ENCODE measurements at regions not wholly inside any gene's neighbourhood (a gene's known extent, or its start where the extent isn't known, plus 50 kb on each side); places are given as distances from the start of the nearest gene placed in this dataset.
"Not testable (repeated sequence)": the region's sequence is repeated elsewhere in the genome, so short reads cannot be mapped to it uniquely, and the experiment has no call there.

- no peaks in the 10 kb centered on the region for H3K9me3 ChIP-seq
- DNase-seq, result no peak
- WGBS, 2 donors, result 84 to 86% methylated on average over 2 of the region's 2 CpGs
- H3K4me1 ChIP-seq, result no peaks in the 10 kb centered on the region
- no peaks in the 10 kb centered on the region for H3K27me3 ChIP-seq
- TF ChIP-seq POLR2A (IDR thresholded peaks at IDR 0.05), result no peak
- TF ChIP-seq, protein P1, sequence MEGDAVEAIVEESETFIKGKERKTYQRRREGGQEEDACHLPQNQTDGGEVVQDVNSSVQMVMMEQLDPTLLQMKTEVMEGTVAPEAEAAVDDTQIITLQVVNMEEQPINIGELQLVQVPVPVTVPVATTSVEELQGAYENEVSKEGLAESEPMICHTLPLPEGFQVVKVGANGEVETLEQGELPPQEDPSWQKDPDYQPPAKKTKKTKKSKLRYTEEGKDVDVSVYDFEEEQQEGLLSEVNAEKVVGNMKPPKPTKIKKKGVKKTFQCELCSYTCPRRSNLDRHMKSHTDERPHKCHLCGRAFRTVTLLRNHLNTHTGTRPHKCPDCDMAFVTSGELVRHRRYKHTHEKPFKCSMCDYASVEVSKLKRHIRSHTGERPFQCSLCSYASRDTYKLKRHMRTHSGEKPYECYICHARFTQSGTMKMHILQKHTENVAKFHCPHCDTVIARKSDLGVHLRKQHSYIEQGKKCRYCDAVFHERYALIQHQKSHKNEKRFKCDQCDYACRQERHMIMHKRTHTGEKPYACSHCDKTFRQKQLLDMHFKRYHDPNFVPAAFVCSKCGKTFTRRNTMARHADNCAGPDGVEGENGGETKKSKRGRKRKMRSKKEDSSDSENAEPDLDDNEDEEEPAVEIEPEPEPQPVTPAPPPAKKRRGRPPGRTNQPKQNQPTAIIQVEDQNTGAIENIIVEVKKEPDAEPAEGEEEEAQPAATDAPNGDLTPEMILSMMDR (IDR thresholded peaks at IDR 0.05), result no peak
- intact Hi-C loops (cut with DNase I; ENCODE audit: low total_unique reads), result no loop called here
- no peaks in the 10 kb centered on the region for H3K36me3 ChIP-seq (ENCODE audit: low read depth, missing control alignments)
- H3K27ac ChIP-seq, result no peak overlapping the region
- H3K4me3 ChIP-seq, result no peak overlapping the region
These were observed 127.9 kb upstream of the TOP1 start for GRCh38 chr20:40900666-40901215.

GRCh38 chr20:40902661-40903060, 126.0 kb upstream of the TOP1 start:
- Histone ChIP-seq H3K9me3 (no peaks in the 10 kb centered on the region), H3K4me1 (no peaks in the 10 kb centered on the region), H3K4me3 (no peak overlapping the region), H3K36me3 (ENCODE audit: low read depth, missing control alignments) (no peaks in the 10 kb centered on the region), H3K27me3 (no peaks in the 10 kb centered on the region), H3K27ac (no peak overlapping the region)
- DNase-seq, result no peak
- TF ChIP-seq, protein P1 (IDR thresholded peaks at IDR 0.05), result no peak
- TF ChIP-seq POLR2A (IDR thresholded peaks at IDR 0.05), result no peak
- intact Hi-C loops (cut with DNase I; ENCODE audit: low total_unique reads), result no loop called here
- WGBS, 2 donors, result 78 to 91% methylated on average over 1 of the region's 1 CpG

- 69 to 78% methylated on average over 4 to 5 of the region's 5 CpGs for WGBS, 2 donors
- intact Hi-C loops (cut with DNase I; ENCODE audit: low total_unique reads), result no loop called here
- Histone ChIP-seq H3K9me3 (no peaks in the 10 kb centered on the region), H3K36me3 (ENCODE audit: low read depth, missing control alignments) (no peaks in the 10 kb centered on the region), H3K27me3 (no peaks in the 10 kb centered on the region), H3K4me1 (no peaks in the 10 kb centered on the region), H3K4me3 (no peak overlapping the region), H3K27ac (no peak overlapping the region)
- DNase-seq, result no peak
- TF ChIP-seq, protein P1 (IDR thresholded peaks at IDR 0.05), result no peak
- TF ChIP-seq POLR2A (IDR thresholded peaks at IDR 0.05), result no peak
These were observed 120.3 kb upstream of the TOP1 start for GRCh38 chr20:40908309-40908708.

DNA sequence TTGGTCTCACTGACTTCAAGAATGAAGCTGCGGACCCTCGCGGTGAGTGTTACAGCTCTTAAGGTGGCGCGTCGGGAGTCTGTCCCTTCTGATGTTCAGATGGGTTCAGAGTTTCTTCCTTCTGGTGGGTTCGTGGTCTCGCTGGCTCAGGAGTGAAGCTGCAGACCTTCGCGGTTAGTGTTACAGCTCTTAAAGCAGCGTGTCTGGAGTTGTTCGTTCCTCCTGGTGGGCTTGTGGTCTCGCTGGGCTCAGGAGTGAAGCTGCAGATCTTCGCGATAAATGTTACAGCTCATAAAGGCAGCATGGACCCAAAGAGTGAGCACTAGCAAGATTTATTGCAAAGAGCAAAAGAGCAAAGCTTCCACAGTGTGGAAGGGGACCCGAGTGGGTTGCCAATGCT, 119.1 kb upstream of the TOP1 start:
- H3K27ac ChIP-seq; H3K4me1 ChIP-seq; intact Hi-C loops (cut with DNase I; ENCODE audit: low total_unique reads); H3K4me3 ChIP-seq; H3K27me3 ChIP-seq; H3K36me3 ChIP-seq (ENCODE audit: low read depth, missing control alignments); DNase-seq; H3K9me3 ChIP-seq: not testable (repeated sequence)
- WGBS, 2 donors, result 67 to 72% methylated on average over 15 to 16 of the region's 16 CpGs

DNA sequence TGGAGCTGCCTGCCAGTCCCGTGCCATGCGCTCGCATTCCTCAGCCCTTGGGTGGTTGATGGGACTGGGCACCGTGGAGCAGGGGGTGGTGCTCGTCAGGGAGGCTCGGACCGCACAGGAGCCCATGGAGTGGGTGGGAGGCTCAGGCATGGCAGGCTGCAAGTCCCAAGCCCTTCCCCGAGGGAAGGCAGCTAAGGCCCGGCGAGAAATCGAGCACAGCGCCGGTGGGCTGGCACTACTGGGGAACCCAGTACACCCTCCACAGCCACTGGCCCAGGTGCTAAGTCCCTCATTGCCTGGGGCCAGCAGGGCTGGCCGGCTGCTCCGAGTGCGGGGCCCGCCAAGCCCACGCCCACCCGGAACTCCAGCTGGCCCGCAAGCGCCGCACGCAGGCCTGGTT, 118.2 kb upstream of the TOP1 start:
- H3K9me3 ChIP-seq; H3K36me3 ChIP-seq (ENCODE audit: low read depth, missing control alignments); H3K27me3 ChIP-seq; H3K4me1 ChIP-seq; H3K27ac ChIP-seq; DNase-seq; intact Hi-C loops (cut with DNase I; ENCODE audit: low total_unique reads): not testable (repeated sequence)
- WGBS, 2 donors, result 71 to 75% methylated on average over 14 to 18 of the region's 23 CpGs
- H3K4me3 ChIP-seq, result peak overlapping the region in 1 of 2 donors; percentile 13

DNA sequence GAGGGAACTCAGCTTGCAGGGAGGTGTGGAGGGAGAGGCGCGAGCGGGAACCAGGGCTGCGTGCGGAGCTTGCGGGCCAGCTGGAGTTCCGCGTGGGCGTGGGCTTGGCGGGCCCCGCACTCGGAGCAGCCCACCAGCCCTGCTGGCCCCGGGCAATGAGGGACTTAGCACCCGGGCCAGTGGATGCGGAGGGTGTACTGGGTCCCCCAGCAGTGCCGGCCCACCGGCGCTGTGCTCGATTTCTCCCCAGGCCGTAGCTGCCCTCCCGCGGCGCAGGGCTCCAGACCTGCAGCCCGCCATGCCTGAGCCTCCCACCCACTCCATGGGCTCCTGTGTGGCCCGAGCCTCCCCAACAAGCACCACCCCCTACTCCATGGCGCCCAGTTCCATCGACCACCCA, 117.5 kb upstream of the TOP1 start:
- H3K27me3 ChIP-seq; H3K4me1 ChIP-seq; H3K36me3 ChIP-seq (ENCODE audit: low read depth, missing control alignments); H3K27ac ChIP-seq; DNase-seq; intact Hi-C loops (cut with DNase I; ENCODE audit: low total_unique reads); H3K9me3 ChIP-seq: not testable (repeated sequence)
- 60 to 78% methylated on average over 1 to 23 of the region's 27 CpGs for WGBS, 2 donors
- peak overlapping the region in 1 of 2 donors; percentile 13 for H3K4me3 ChIP-seq

Measured in testis (tissue), 2 donors.